ENCODE measurements at regions not wholly inside any gene's neighbourhood (a gene's known extent, or its start where the extent isn't known, plus 50 kb on each side); places are given as distances from the start of the nearest gene placed in this dataset.

DNA sequence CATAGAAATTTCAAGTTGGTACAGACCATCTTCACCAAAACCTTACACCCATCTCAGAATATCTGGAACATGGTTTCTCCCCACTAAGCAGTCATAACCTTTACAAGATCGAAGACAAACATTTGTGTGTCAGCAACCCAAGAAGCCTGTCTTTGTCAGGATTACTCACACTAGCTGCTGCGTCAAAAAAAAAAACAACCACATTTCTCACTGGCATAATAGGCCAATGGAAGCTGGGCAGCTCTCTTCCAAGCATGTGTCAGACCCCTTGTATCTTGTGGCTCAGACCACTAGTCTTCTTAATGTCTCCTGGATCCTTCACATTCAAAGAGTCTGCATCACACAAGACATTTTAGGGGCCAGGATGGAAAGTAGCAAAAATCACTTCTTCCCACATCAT, 266.9 kb upstream of the IGF1R start:
- TF ChIP-seq CTCF (IDR thresholded peaks at IDR 0.05; ENCODE audit: low read depth, low read length, poor library complexity, severe bottlenecking) (no peak), EZH2phosphoT487 (IDR thresholded peaks at IDR 0.05; ENCODE audit: borderline replicate concordance, low read length) (no peak)

Measured in DOHH2 (cell line).